Esophagus muscularis mucosa (tissue), 3 donors: ENCODE measurements at regions not wholly inside any gene's neighbourhood (a gene's known extent, or its start where the extent isn't known, plus 50 kb on each side); places are given as distances from the start of the nearest gene placed in this dataset.

Source experiments
- POLR2AphosphoS5 ChIP-seq, 2 donors: sonication (generic); formaldehyde crosslinking; IDR thresholded peaks; one replicate each; pipeline ENCODE4 v1.6.1; 2017; ENCODE audit warnings: antibody characterized with exemption in 2 of 2
- TF ChIP-seq, protein P1 (sequence below), 3 experiments: fragments of 200-600 bp in 2 of 3; fragments of 450-650 bp in 1 of 3; sonication (generic) in 2 of 3; IDR thresholded peaks; one replicate each; pipeline ENCODE4 v1.5.1; 2017 to 2019; ENCODE audit warnings: antibody characterized with exemption in 3 of 3, mild to moderate bottlenecking in 2 of 3, moderate library complexity in 1 of 3

GRCh38 chr15:61682891-61683735 is 377.1 kb downstream of the VPS13C start:
- TF ChIP-seq, protein P1, sequence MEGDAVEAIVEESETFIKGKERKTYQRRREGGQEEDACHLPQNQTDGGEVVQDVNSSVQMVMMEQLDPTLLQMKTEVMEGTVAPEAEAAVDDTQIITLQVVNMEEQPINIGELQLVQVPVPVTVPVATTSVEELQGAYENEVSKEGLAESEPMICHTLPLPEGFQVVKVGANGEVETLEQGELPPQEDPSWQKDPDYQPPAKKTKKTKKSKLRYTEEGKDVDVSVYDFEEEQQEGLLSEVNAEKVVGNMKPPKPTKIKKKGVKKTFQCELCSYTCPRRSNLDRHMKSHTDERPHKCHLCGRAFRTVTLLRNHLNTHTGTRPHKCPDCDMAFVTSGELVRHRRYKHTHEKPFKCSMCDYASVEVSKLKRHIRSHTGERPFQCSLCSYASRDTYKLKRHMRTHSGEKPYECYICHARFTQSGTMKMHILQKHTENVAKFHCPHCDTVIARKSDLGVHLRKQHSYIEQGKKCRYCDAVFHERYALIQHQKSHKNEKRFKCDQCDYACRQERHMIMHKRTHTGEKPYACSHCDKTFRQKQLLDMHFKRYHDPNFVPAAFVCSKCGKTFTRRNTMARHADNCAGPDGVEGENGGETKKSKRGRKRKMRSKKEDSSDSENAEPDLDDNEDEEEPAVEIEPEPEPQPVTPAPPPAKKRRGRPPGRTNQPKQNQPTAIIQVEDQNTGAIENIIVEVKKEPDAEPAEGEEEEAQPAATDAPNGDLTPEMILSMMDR (IDR thresholded peaks at IDR 0.05): no peak
- no peak for TF ChIP-seq POLR2AphosphoS5 (IDR thresholded peaks at IDR 0.05)
